Tibial nerve (tissue), 4 donors: ENCODE measurements at regions not wholly inside any gene's neighbourhood (a gene's known extent, or its start where the extent isn't known, plus 50 kb on each side); places are given as distances from the start of the nearest gene placed in this dataset.
"Not testable (repeated sequence)": the region's sequence is repeated elsewhere in the genome, so short reads cannot be mapped to it uniquely, and the experiment has no call there.

ENCODE experiments used
- DNase-seq, 2 donors: peaks; one replicate each; pipeline ENCODE4 v3.0.0-alpha.2; 2019; ENCODE audit warnings: low spot score in 2 of 2
- H3K27ac ChIP-seq, 4 donors: fragments of 200-600 bp; sonication (generic) in 3 of 4; one replicate each; pipeline ENCODE4 v1.5.1; 2017 to 2019; ENCODE audit warnings: mild to moderate bottlenecking in 1 of 4
- H3K27me3 ChIP-seq, 2 donors: fragments of 200-600 bp; sonication (generic) in 1 of 2; one replicate each; pipeline versions ENCODE4 v1.5.1 to v1.6.0; 2017 to 2019
- H3K36me3 ChIP-seq, 3 donors: fragments of 200-600 bp; sonication (generic); one replicate each; pipeline ENCODE4 v1.5.1; 2018 to 2019
- H3K4me1 ChIP-seq, 4 donors: fragments of 200-600 bp; sonication (generic) in 3 of 4; one replicate each; pipeline ENCODE4 v1.5.1; 2017 to 2019
- H3K4me3 ChIP-seq, 4 donors: fragments of 200-600 bp; sonication (generic) in 3 of 4; one replicate each; pipeline ENCODE4 v1.5.1; 2017 to 2019; ENCODE audit warnings: mild to moderate bottlenecking in 1 of 4, moderate library complexity in 1 of 4
- H3K9me3 ChIP-seq, 4 donors: fragments of 200-600 bp; sonication (generic) in 3 of 4; one replicate each; pipeline ENCODE4 v1.5.1; 2017 to 2019
- CTCF ChIP-seq, 5 experiments: fragments of 200-600 bp in 3 of 5; fragments of 450-650 bp in 2 of 5; sonication (generic) in 3 of 5; IDR thresholded peaks; one replicate each; pipeline ENCODE4 v1.5.1; 2016 to 2019; ENCODE audit warnings: antibody characterized with exemption in 5 of 5, mild to moderate bottlenecking in 3 of 5, moderate library complexity in 2 of 5
- EP300 ChIP-seq, 2 donors: sonication (generic); formaldehyde crosslinking; IDR thresholded peaks; one replicate each; pipeline ENCODE4 v1.6.1; 2017; ENCODE audit warnings: antibody characterized with exemption in 2 of 2, mild to moderate bottlenecking in 1 of 2
- POLR2A ChIP-seq, 2 donors: fragments of 450-650 bp; IDR thresholded peaks; one replicate each; pipeline ENCODE4 v1.6.1; 2017; ENCODE audit warnings: antibody characterized with exemption in 2 of 2, mild to moderate bottlenecking in 2 of 2, moderate library complexity in 2 of 2
- WGBS, 2 donors: methylation state at CpG; one replicate each; pipeline ENCODE4 v1.1.5; 2018; 5-methylcytosine and 5-hydroxymethylcytosine counted together

GRCh38 chr19:28541029-28541428 is 671.9 kb downstream of the UQCRFS1 start:
- WGBS, 2 donors = 75 to 84% methylated on average over 3 of the region's 3 CpGs
- Histone ChIP-seq H3K4me1 (no peaks in the 10 kb centered on the region), H3K4me3 (no peak overlapping the region), H3K36me3 (no peaks in the 10 kb centered on the region), H3K27ac (no peak overlapping the region), H3K9me3 (peaks cover 0 to 23% (median 2%) of the 10 kb centered on the region in 4 donors), H3K27me3 (no peaks in the 10 kb centered on the region)
- no peak for DNase-seq
- TF ChIP-seq EP300 (IDR thresholded peaks at IDR 0.05) (no peak), POLR2A (IDR thresholded peaks at IDR 0.05) (no peak), CTCF (IDR thresholded peaks at IDR 0.05) (no peak)

- H3K27ac ChIP-seq, H3K36me3 ChIP-seq, H3K27me3 ChIP-seq, H3K4me3 ChIP-seq, DNase-seq, H3K4me1 ChIP-seq: not testable (repeated sequence)
- H3K9me3 ChIP-seq = peaks cover 0 to 23% (median 2%) of the 10 kb centered on the region in 4 donors
- 94 to 96% methylated on average over 6 of the region's 6 CpGs for WGBS, 2 donors
These were observed 672.6 kb downstream of the UQCRFS1 start for GRCh38 chr19:28540385-28540784.

GRCh38 chr19:28539759-28540158 is 673.2 kb downstream of the UQCRFS1 start:
- Histone ChIP-seq H3K9me3 (peaks cover 0 to 23% (median 2%) of the 10 kb centered on the region in 4 donors), H3K27ac (no peak overlapping the region), H3K4me3 (no peak overlapping the region), H3K4me1 (no peaks in the 10 kb centered on the region), H3K36me3 (no peaks in the 10 kb centered on the region), H3K27me3 (no peaks in the 10 kb centered on the region)
- DNase-seq = no peak
- no peak for TF ChIP-seq EP300 (IDR thresholded peaks at IDR 0.05)
- TF ChIP-seq POLR2A (IDR thresholded peaks at IDR 0.05) = no peak
- TF ChIP-seq CTCF (IDR thresholded peaks at IDR 0.05) = no peak

GRCh38 chr19:28538579-28538978 is 674.4 kb downstream of the UQCRFS1 start:
- WGBS, 2 donors = 96% methylated on average over 2 of the region's 2 CpGs; no CpG with 5 or more reads in 1 of the 2 donors
- H3K4me1 ChIP-seq, H3K36me3 ChIP-seq, H3K27ac ChIP-seq, H3K4me3 ChIP-seq, H3K27me3 ChIP-seq, DNase-seq: not testable (repeated sequence)
- peaks cover 0 to 23% (median 2%) of the 10 kb centered on the region in 4 donors for H3K9me3 ChIP-seq

- no peak for TF ChIP-seq POLR2A (IDR thresholded peaks at IDR 0.05)
- TF ChIP-seq EP300 (IDR thresholded peaks at IDR 0.05) = no peak
- TF ChIP-seq CTCF (IDR thresholded peaks at IDR 0.05) = no peak
- WGBS, 2 donors = 92 to 94% methylated on average over 2 of the region's 2 CpGs
- Histone ChIP-seq H3K27me3 (no peaks in the 10 kb centered on the region), H3K9me3 (peaks cover 0 to 23% (median 2%) of the 10 kb centered on the region in 4 donors), H3K4me1 (no peaks in the 10 kb centered on the region), H3K4me3 (no peak overlapping the region), H3K27ac (no peak overlapping the region), H3K36me3 (no peaks in the 10 kb centered on the region)
- DNase-seq = no peak
These were observed 675.1 kb downstream of the UQCRFS1 start for GRCh38 chr19:28537896-28538295.

GRCh38 chr19:28537079-28537478 is 675.9 kb downstream of the UQCRFS1 start:
- Histone ChIP-seq H3K9me3 (peaks cover 0 to 23% (median 2%) of the 10 kb centered on the region in 4 donors), H3K4me3 (no peak overlapping the region), H3K27me3 (no peaks in the 10 kb centered on the region), H3K4me1 (no peaks in the 10 kb centered on the region), H3K36me3 (no peaks in the 10 kb centered on the region), H3K27ac (no peak overlapping the region)
- TF ChIP-seq CTCF (IDR thresholded peaks at IDR 0.05) = no peak
- TF ChIP-seq EP300 (IDR thresholded peaks at IDR 0.05) = no peak
- 73 to 88% methylated on average over 2 of the region's 2 CpGs for WGBS, 2 donors
- no peak for DNase-seq
